CD14-positive monocyte (primary cell): ENCODE measurements at regions not wholly inside any gene's neighbourhood (a gene's known extent, or its start where the extent isn't known, plus 50 kb on each side); places are given as distances from the start of the nearest gene placed in this dataset.
A peak's percentile ranks its signal among the peaks of the same experiment; 100 is the strongest.

Experiments
- DNase-seq, 3 donors: peaks; one replicate each; pipeline ENCODE4 v3.0.0-alpha.2; 2011 to 2022
- H2AFZ ChIP-seq: 2 replicates; pipeline ENCODE4 v1.6.0; 2012; ENCODE audit warnings: mild to moderate bottlenecking, low read depth, low read length, inconsistent platforms; ENCODE audit not compliant: insufficient read depth, poor library complexity, severe bottlenecking
- H3K27ac ChIP-seq, 2 donors: 1 replicate in 1 of 2; 2 replicates in 1 of 2; pipeline ENCODE4 v1.5.1; 2012 to 2013; ENCODE audit warnings: low read length in 2 of 2, control low read depth in 1 of 2, inconsistent platforms in 1 of 2, low read depth in 1 of 2, mild to moderate bottlenecking in 1 of 2
- H3K27me3 ChIP-seq, 2 donors: one replicate each; pipeline versions ENCODE4 v1.6.0 to v1.6.1; 2011 to 2013; ENCODE audit warnings: low read length in 2 of 2; ENCODE audit not compliant: control insufficient read depth in 2 of 2, insufficient read depth in 2 of 2
- H3K36me3 ChIP-seq, 2 donors: replicated peaks in 1 of 2; 1 replicate in 1 of 2; 2 replicates in 1 of 2; pipeline versions ENCODE4 v1.5.1 to v1.6.1; 2012 to 2013; ENCODE audit warnings: low read length in 2 of 2, control low read depth in 1 of 2, inconsistent platforms in 1 of 2, mild to moderate bottlenecking in 1 of 2; ENCODE audit not compliant: insufficient read depth in 2 of 2, control insufficient read depth in 1 of 2
- H3K4me1 ChIP-seq, 2 donors: 1 replicate in 1 of 2; 2 replicates in 1 of 2; pipeline versions ENCODE4 v1.5.1 to v1.6.1; 2012 to 2013; ENCODE audit warnings: low read length in 2 of 2, control low read depth in 1 of 2, inconsistent platforms in 1 of 2, mild to moderate bottlenecking in 1 of 2, moderate library complexity in 1 of 2; ENCODE audit not compliant: insufficient read depth in 2 of 2, control insufficient read depth in 1 of 2
- H3K4me2 ChIP-seq: replicated peaks from 2 replicates; pipeline ENCODE3; 2012; ENCODE audit warnings: low read length, moderate library complexity, mild to moderate bottlenecking; ENCODE audit not compliant: poor library complexity, severe bottlenecking; ENCODE audit errors: extremely low read depth
- H3K4me3 ChIP-seq, 3 experiments: fragments of 200-600 bp in 1 of 3; sonication (generic) in 1 of 3; replicated peaks in 1 of 3; 1 replicate in 2 of 3; 2 replicates in 1 of 3; pipeline ENCODE4 v1.5.1; 2011 to 2013; ENCODE audit warnings: low read length in 3 of 3, mild to moderate bottlenecking in 3 of 3, control low read depth in 2 of 3, low read depth in 2 of 3, inconsistent platforms in 1 of 3, moderate library complexity in 1 of 3
- H3K79me2 ChIP-seq: 2 replicates; pipeline ENCODE4 v1.6.0; 2012; ENCODE audit warnings: mild to moderate bottlenecking, control low read depth, inconsistent platforms, low read length, moderate library complexity; ENCODE audit not compliant: insufficient read depth
- H3K9ac ChIP-seq: 2 replicates; pipeline ENCODE4 v1.6.0; 2017; ENCODE audit warnings: low read length, mild to moderate bottlenecking; ENCODE audit not compliant: insufficient read depth, poor library complexity, severe bottlenecking
- H3K9me3 ChIP-seq, 2 donors: replicated peaks in 1 of 2; 1 replicate in 1 of 2; 2 replicates in 1 of 2; pipeline versions ENCODE4 v1.5.1 to v1.6.1; 2012 to 2013; ENCODE audit warnings: low read length in 2 of 2, control low read depth in 1 of 2; ENCODE audit not compliant: control insufficient read depth in 1 of 2, insufficient read depth in 1 of 2
- H4K20me1 ChIP-seq: 2 replicates; pipeline ENCODE4 v1.6.0; 2012; ENCODE audit warnings: mild to moderate bottlenecking, low read length, control low read depth, moderate library complexity; ENCODE audit not compliant: insufficient read depth
- H3K27ac Mint-ChIP-seq, 7 donors: one replicate each; pipeline ENCODE4 v1.8.0; 2020; ENCODE audit warnings: mild to moderate bottlenecking in 7 of 7, mixed read lengths in 7 of 7, moderate library complexity in 6 of 7, inconsistent platforms in 2 of 7
- H3K27me3 Mint-ChIP-seq, 3 donors: one replicate each; pipeline ENCODE4 v1.8.0; 2021 to 2022; ENCODE audit warnings: low read depth in 3 of 3, mild to moderate bottlenecking in 3 of 3, mixed read lengths in 3 of 3, moderate library complexity in 3 of 3, inconsistent platforms in 1 of 3
- H3K36me3 Mint-ChIP-seq, 2 donors: one replicate each; pipeline ENCODE4 v1.8.0; 2020; ENCODE audit warnings: mixed read lengths in 2 of 2, inconsistent platforms in 1 of 2, mild to moderate bottlenecking in 1 of 2
- H3K4me1 Mint-ChIP-seq: one replicate; pipeline ENCODE4 v1.8.0; 2020; ENCODE audit warnings: mild to moderate bottlenecking, mixed read lengths
- H3K4me3 Mint-ChIP-seq, 2 donors: one replicate each; pipeline ENCODE4 v1.8.0; 2020; ENCODE audit warnings: mild to moderate bottlenecking in 2 of 2, mixed read lengths in 2 of 2, moderate library complexity in 1 of 2
- H3K9me3 Mint-ChIP-seq, 7 donors: one replicate each; pipeline ENCODE4 v1.8.0; 2020 to 2022; ENCODE audit warnings: mixed read lengths in 7 of 7, mild to moderate bottlenecking in 6 of 7, moderate library complexity in 6 of 7, inconsistent platforms in 2 of 7
- WGBS: methylation state at CpG from one replicate; pipeline ENCODE4 v1.1.5; 2013; ENCODE audit warnings: missing lambda C conversion rate; ENCODE audit not compliant: insufficient coverage; 5-methylcytosine and 5-hydroxymethylcytosine counted together
- intact Hi-C, 2 donors: fragments of 100-400 bp; cut with micrococcal nuclease; formaldehyde crosslinking; loops; one replicate each; pipeline versions ENCODE4 v1.15.0 to v1.15.1; 2023
- TF ChIP-seq, protein P1 (sequence below): fragments of 200-600 bp; IDR thresholded peaks from one replicate; pipeline ENCODE4 v1.8.0; 2022; ENCODE audit warnings: antibody characterized with exemption, mild to moderate bottlenecking

GRCh38 chr20:51178153-51178552 lies 155.2 kb upstream of the KCNG1 start:
- peaks cover 1 to 14% (median 9%) of the 10 kb centered on the region in 3 donors for H3K27me3 Mint-ChIP-seq

DNA sequence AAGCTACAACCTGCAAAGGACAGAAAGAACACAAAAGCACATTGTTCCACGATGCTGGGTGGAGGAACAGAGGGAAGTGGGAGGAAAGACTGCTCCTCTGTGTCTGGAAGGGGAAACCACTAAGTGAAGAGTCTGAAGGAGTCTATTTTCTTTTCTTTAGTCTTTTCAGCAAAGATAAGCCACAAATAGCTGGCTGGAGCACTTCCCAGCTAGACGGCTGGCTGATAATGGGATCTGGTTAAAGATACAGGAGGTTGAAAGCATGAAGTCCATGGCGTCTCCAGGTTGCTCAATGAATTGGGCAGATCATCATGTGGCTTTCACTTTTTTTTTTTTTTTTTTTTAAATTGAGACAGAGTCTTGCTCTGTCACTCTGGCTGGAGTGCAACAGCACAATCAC lies 154.0 kb upstream of the KCNG1 start:
- Histone ChIP-seq H3K4me3 (no peak overlapping the region), H2AFZ (no peak overlapping the region), H3K79me2 (no peaks in the 10 kb centered on the region), H4K20me1 (no peaks in the 10 kb centered on the region), H3K9me3 (no peaks in the 10 kb centered on the region), H3K9ac (no peak overlapping the region), H3K36me3 (no peaks in the 10 kb centered on the region), H3K4me2 (no peak overlapping the region), H3K4me1 (no peaks in the 10 kb centered on the region), H3K27ac (no peak overlapping the region), H3K27me3 (peaks cover 0 to under 1% of the 10 kb centered on the region in 2 donors)
- H3K9me3 Mint-ChIP-seq: peaks cover 0 to 5% (median 0%) of the 10 kb centered on the region in 7 donors
- H3K4me1 Mint-ChIP-seq: no peaks in the 10 kb centered on the region
- TF ChIP-seq, protein P1, sequence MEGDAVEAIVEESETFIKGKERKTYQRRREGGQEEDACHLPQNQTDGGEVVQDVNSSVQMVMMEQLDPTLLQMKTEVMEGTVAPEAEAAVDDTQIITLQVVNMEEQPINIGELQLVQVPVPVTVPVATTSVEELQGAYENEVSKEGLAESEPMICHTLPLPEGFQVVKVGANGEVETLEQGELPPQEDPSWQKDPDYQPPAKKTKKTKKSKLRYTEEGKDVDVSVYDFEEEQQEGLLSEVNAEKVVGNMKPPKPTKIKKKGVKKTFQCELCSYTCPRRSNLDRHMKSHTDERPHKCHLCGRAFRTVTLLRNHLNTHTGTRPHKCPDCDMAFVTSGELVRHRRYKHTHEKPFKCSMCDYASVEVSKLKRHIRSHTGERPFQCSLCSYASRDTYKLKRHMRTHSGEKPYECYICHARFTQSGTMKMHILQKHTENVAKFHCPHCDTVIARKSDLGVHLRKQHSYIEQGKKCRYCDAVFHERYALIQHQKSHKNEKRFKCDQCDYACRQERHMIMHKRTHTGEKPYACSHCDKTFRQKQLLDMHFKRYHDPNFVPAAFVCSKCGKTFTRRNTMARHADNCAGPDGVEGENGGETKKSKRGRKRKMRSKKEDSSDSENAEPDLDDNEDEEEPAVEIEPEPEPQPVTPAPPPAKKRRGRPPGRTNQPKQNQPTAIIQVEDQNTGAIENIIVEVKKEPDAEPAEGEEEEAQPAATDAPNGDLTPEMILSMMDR: no peak
- H3K27me3 Mint-ChIP-seq: peaks cover 1 to 14% (median 9%) of the 10 kb centered on the region in 3 donors
- no CpG with 5 or more reads among the region's 3 CpGs for WGBS
- DNase-seq: no peak
- intact Hi-C loops: no loop called here
- peak overlapping the region in 1 of 7 donors; percentile 52 for H3K27ac Mint-ChIP-seq
- H3K4me3 Mint-ChIP-seq: no peak overlapping the region
- no peaks in the 10 kb centered on the region for H3K36me3 Mint-ChIP-seq

More at GRCh38 chr20:51178153-51178552, 155.2 kb upstream of the KCNG1 start:
- TF ChIP-seq, protein P1: no peak
- Histone ChIP-seq H3K27ac (no peak overlapping the region), H3K36me3 (no peaks in the 10 kb centered on the region), H3K4me1 (no peaks in the 10 kb centered on the region), H3K4me3 (no peak overlapping the region), H3K79me2 (no peaks in the 10 kb centered on the region), H2AFZ (no peak overlapping the region), H3K9me3 (no peaks in the 10 kb centered on the region), H3K9ac (no peak overlapping the region), H4K20me1 (no peaks in the 10 kb centered on the region), H3K4me2 (no peak overlapping the region), H3K27me3 (no peaks in the 10 kb centered on the region)
- Mint-ChIP-seq H3K9me3 (peaks cover 0 to 5% (median 0%) of the 10 kb centered on the region in 7 donors), H3K36me3 (no peaks in the 10 kb centered on the region), H3K4me1 (no peaks in the 10 kb centered on the region), H3K4me3 (no peak overlapping the region), H3K27ac (peak overlapping the region in 1 of 7 donors; percentile 40)
- intact Hi-C loops: no loop called here
- WGBS: no CpG with 5 or more reads among the region's 3 CpGs
- no peak for DNase-seq
